WERI-Rb-1 (cell line): ENCODE measurements at regions not wholly inside any gene's neighbourhood (a gene's known extent, or its start where the extent isn't known, plus 50 kb on each side); places are given as distances from the start of the nearest gene placed in this dataset.

Source experiments
- DNase-seq: peaks from one replicate; pipeline ENCODE4 v3.0.0-alpha.2; 2020
- H3K27ac ChIP-seq: fragments of 250-450 bp; sonication (Bioruptor Pico); 2 replicates; pipeline ENCODE4 v1.5.1; 2020; ENCODE audit warnings: mild to moderate bottlenecking, moderate library complexity
- H3K27me3 ChIP-seq: fragments of 250-450 bp; sonication (Bioruptor Pico); 2 replicates; pipeline ENCODE4 v1.5.1; 2021; ENCODE audit warnings: mild to moderate bottlenecking, low read depth, moderate library complexity; ENCODE audit not compliant: insufficient read depth, severe bottlenecking
- H3K36me3 ChIP-seq: fragments of 250-450 bp; sonication (Bioruptor Pico); 2 replicates; pipeline ENCODE4 v1.5.1; 2020; ENCODE audit warnings: mild to moderate bottlenecking, moderate library complexity
- H3K4me3 ChIP-seq: 2 replicates; pipeline ENCODE4 v1.5.1; 2011; ENCODE audit warnings: low read depth, mild to moderate bottlenecking, control low read depth, low read length
- H3K9me3 ChIP-seq: fragments of 250-450 bp; sonication (Bioruptor Pico); 2 replicates; pipeline ENCODE4 v1.5.1; 2021; ENCODE audit warnings: mild to moderate bottlenecking, moderate library complexity; ENCODE audit not compliant: severe bottlenecking
- TF ChIP-seq, protein P1 (sequence below): IDR thresholded peaks from 2 replicates; pipeline ENCODE4 v1.5.1; 2011; ENCODE audit warnings: low read depth, mild to moderate bottlenecking, control low read depth, inconsistent platforms, low read length

- Histone ChIP-seq H3K4me3 (no peak overlapping the region), H3K36me3 (no peaks in the 10 kb centered on the region), H3K27ac (no peak overlapping the region), H3K27me3 (peaks cover 2% of the 10 kb centered on the region), H3K9me3 (no peaks in the 10 kb centered on the region)
- no peak for DNase-seq
- TF ChIP-seq, protein P1, sequence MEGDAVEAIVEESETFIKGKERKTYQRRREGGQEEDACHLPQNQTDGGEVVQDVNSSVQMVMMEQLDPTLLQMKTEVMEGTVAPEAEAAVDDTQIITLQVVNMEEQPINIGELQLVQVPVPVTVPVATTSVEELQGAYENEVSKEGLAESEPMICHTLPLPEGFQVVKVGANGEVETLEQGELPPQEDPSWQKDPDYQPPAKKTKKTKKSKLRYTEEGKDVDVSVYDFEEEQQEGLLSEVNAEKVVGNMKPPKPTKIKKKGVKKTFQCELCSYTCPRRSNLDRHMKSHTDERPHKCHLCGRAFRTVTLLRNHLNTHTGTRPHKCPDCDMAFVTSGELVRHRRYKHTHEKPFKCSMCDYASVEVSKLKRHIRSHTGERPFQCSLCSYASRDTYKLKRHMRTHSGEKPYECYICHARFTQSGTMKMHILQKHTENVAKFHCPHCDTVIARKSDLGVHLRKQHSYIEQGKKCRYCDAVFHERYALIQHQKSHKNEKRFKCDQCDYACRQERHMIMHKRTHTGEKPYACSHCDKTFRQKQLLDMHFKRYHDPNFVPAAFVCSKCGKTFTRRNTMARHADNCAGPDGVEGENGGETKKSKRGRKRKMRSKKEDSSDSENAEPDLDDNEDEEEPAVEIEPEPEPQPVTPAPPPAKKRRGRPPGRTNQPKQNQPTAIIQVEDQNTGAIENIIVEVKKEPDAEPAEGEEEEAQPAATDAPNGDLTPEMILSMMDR: no peak
Observed at GRCh38 chr15:91456251-91456718, 356.2 kb downstream of the SV2B start.

GRCh38 chr15:91456921-91457320, 356.9 kb downstream of the SV2B start:
- Histone ChIP-seq H3K27ac (no peak overlapping the region), H3K36me3 (no peaks in the 10 kb centered on the region), H3K9me3 (no peaks in the 10 kb centered on the region), H3K27me3 (peaks cover 2% of the 10 kb centered on the region), H3K4me3 (no peak overlapping the region)
- DNase-seq: no peak
- TF ChIP-seq, protein P1: no peak

DNA sequence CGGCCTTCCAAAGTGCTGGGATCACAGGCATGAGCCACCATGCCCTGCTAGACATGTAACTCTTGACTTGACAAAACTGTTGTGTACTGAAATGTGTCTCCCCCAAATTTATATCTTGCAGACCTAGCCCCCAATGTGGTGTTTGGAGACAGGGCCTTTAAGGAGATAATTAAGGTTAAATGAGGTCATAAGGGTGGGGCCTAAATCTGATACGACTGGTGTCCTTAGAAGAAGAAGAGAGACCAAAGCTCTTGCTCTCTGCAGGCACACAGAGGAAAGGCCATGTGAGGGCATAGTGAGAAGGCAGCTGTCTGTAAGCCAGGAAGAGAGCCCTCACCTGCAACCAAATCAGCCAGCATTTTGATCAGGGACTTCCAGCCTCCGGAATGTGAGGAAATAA, 361.3 kb downstream of the SV2B start:
- no peak overlapping the region for H3K27ac ChIP-seq
- DNase-seq: no peak
- TF ChIP-seq, protein P1: no peak
- H3K4me3 ChIP-seq: no peak overlapping the region
- no peaks in the 10 kb centered on the region for H3K36me3 ChIP-seq
- no peaks in the 10 kb centered on the region for H3K9me3 ChIP-seq
- H3K27me3 ChIP-seq: no peaks in the 10 kb centered on the region

DNA sequence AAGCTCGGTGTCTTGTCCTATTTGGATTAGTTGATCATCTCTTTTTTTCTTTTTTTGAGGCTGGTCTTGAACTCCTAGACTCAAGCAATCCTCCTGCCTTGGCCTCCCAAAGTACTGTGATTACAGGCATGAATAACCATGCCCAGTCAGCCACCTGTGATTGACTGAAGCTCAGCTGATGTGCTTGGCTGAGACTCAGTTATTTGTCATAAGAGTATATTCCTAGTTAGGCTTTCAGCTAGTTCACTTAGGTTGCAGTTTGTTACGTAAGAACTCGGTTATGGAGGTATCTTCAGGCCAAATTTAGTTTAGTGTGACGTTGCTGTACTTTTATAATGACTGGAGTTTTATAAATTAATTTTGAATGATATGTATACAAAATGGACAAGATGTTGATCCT, 365.0 kb downstream of the SV2B start:
- H3K27ac ChIP-seq: no peak overlapping the region
- H3K4me3 ChIP-seq: no peak overlapping the region
- no peaks in the 10 kb centered on the region for H3K36me3 ChIP-seq
- H3K9me3 ChIP-seq: no peaks in the 10 kb centered on the region
- TF ChIP-seq, protein P1: no peak
- DNase-seq: no peak
- H3K27me3 ChIP-seq: no peaks in the 10 kb centered on the region

DNA sequence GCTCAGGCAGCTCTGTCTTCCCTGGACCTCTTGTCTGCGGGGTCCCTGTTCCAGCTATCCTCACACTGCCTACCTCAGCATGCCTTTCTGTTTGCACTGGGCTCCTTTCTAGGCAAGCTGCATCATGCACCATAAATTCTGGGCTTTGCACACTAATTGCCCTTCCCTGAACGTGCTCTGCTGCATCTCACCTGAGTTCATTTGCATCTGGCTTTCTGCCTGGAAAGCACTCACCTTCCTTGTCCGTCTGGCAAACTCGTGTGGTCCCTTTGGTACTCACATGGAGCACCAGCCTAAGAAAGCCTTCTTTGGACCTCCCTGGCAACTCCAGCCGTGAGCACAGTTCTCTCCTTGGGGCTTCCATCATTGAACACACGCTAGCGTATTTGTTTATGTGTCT, 365.6 kb downstream of the SV2B start:
- H3K27me3 ChIP-seq: no peaks in the 10 kb centered on the region
- H3K27ac ChIP-seq: no peak overlapping the region
- no peaks in the 10 kb centered on the region for H3K36me3 ChIP-seq
- TF ChIP-seq, protein P1: no peak
- no peaks in the 10 kb centered on the region for H3K9me3 ChIP-seq
- H3K4me3 ChIP-seq: no peak overlapping the region
- no peak for DNase-seq

DNA sequence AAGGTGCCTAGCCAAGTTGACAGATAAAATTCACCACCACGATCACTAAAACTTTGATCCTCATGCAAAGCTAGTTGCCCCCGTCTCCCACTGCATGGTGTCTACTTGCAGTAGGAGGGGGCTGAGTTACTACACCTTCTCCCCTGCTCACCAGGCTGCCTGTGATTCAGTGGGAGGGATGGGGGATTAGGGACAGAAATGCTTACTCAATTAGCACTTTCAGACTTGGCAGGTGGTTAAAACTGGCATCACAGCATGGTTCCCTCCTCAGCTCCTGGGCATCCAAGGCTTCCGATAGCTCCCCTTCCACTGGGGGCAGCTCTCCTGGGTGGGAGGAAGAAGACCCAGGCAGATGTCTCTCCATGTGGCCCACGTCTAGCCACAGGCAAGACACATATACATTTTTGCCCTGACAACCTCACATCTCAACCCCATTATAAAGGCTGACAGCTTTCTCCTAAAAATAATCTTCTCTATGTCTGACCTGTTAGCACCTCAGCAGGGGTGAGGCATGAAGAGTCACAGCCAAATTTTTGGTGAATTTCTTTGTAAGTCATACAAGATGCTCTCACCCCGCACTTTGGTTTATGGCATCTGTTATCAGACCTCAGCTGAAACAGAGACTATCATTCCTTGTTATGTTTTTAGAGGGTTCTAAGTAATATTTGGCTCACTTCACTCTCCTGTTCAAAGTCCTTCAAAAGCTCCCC, 369.0 kb downstream of the SV2B start:
- TF ChIP-seq, protein P1: no peak
- no peaks in the 10 kb centered on the region for H3K9me3 ChIP-seq
- H3K27ac ChIP-seq: no peak overlapping the region
- H3K4me3 ChIP-seq: no peak overlapping the region
- DNase-seq: no peak
- no peaks in the 10 kb centered on the region for H3K27me3 ChIP-seq
- no peaks in the 10 kb centered on the region for H3K36me3 ChIP-seq
